ENCODE measurements at regions not wholly inside any gene's neighbourhood (a gene's known extent, or its start where the extent isn't known, plus 50 kb on each side); places are given as distances from the start of the nearest gene placed in this dataset.

DNA sequence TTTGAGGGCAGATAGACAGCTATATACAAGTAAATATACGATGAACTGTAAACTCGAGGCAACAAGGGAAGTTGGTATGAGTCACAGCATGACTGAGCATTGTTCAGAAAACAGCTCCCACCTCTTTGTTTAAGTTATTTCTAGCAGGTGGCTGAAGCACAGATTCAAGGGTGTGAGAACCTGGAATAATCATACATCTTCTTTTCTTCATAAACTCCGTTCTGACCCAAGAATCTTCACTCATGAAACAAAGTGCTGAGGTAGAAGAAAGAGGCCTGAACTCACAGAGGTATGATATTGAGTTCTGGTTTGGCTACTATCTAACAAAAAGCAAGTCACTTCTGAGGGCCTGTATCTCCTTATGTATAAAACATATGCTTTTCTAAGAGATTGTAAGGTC is 364.1 kb upstream of the KITLG start:
- no peak for TF ChIP-seq POLR2AphosphoS5 (IDR thresholded peaks at IDR 0.05; ENCODE audit: borderline replicate concordance, low read depth, low read length)
- no peak for TF ChIP-seq EZH2 (IDR thresholded peaks at IDR 0.05)

Measured in SK-N-MC (cell line).